Suprapubic skin (tissue), 3 donors: ENCODE measurements at regions not wholly inside any gene's neighbourhood (a gene's known extent, or its start where the extent isn't known, plus 50 kb on each side); places are given as distances from the start of the nearest gene placed in this dataset.

Source experiments
- CTCF ChIP-seq, 2 donors: fragments of 200-600 bp in 1 of 2; fragments of 450-650 bp in 1 of 2; sonication (generic) in 1 of 2; IDR thresholded peaks; one replicate each; pipeline ENCODE4 v1.5.1; 2016 to 2019; ENCODE audit warnings: antibody characterized with exemption in 2 of 2, mild to moderate bottlenecking in 1 of 2, moderate library complexity in 1 of 2
- POLR2A ChIP-seq, 2 donors: fragments of 450-650 bp; IDR thresholded peaks; one replicate each; pipeline ENCODE4 v1.6.1; 2017; ENCODE audit warnings: antibody characterized with exemption in 2 of 2, mild to moderate bottlenecking in 2 of 2, moderate library complexity in 2 of 2

GRCh38 chr5:144771802-144772201 is 601.1 kb downstream of the KCTD16 start:
- TF ChIP-seq CTCF (IDR thresholded peaks at IDR 0.05) (no peak), POLR2A (IDR thresholded peaks at IDR 0.05) (no peak)
